IMR-90 (cell line): ENCODE measurements at regions not wholly inside any gene's neighbourhood (a gene's known extent, or its start where the extent isn't known, plus 50 kb on each side); places are given as distances from the start of the nearest gene placed in this dataset.

Experiments
- ATAC-seq: fragments of 200-7000 bp; cut with Tn5 transposase; 2 replicates; pipeline ENCODE4 v1.9.1; 2020; ENCODE audit warnings: low read depth, mild to moderate bottlenecking, moderate library complexity
- BruUV-seq: library from RNA; stranded (reverse); fragments of 400-500 nt; replicated peaks from 2 replicates; lab custom pipeline; 2021; lab: Mats Ljungman, UMichigan
- CTCF ChIA-PET: fragments of 300-600 bp; formaldehyde crosslinking; extraction: SDS; loops from one replicate; lab custom pipeline; 2021; ENCODE audit warnings: antibody characterized with exemption; lab: Yijun Ruan, JAX
- POLR2A ChIA-PET: fragments of 300-600 bp; sonication (Branson Sonifier 250); formaldehyde crosslinking; loops from one replicate; lab custom pipeline; 2022; ENCODE audit warnings: antibody characterized with exemption; ENCODE audit not compliant: unreplicated experiment; lab: Charles Lee
- DNase-seq: peaks from one replicate; pipeline ENCODE4 v3.0.0; 2013
- H2AFZ ChIP-seq: replicated peaks from 2 replicates; pipeline ENCODE3; 2013; ENCODE audit warnings: low read length, mild to moderate bottlenecking; ENCODE audit not compliant: poor library complexity
- H2AK5ac ChIP-seq: 2 replicates; pipeline ENCODE4 v1.6.1; 2013; ENCODE audit warnings: low read depth, low read length, inconsistent platforms
- H2AK9ac ChIP-seq: replicated peaks from 2 replicates; pipeline ENCODE3; 2013; ENCODE audit warnings: mild to moderate bottlenecking, low read depth, low read length, moderate library complexity; ENCODE audit not compliant: poor library complexity
- H2BK120ac ChIP-seq: 2 replicates; pipeline ENCODE4 v1.6.1; 2013; ENCODE audit warnings: low read depth, low read length, inconsistent platforms
- H2BK15ac ChIP-seq: 3 replicates; pipeline ENCODE4 v1.6.1; 2013; ENCODE audit warnings: low read depth, low read length, inconsistent platforms
- H2BK20ac ChIP-seq: 2 replicates; pipeline ENCODE4 v1.6.1; 2013; ENCODE audit warnings: low read depth, mild to moderate bottlenecking, inconsistent platforms, low read length, moderate library complexity
- H2BK5ac ChIP-seq: 2 replicates; pipeline ENCODE4 v1.6.1; 2013; ENCODE audit warnings: mild to moderate bottlenecking, low read depth, low read length, inconsistent platforms; ENCODE audit not compliant: poor library complexity, severe bottlenecking
- H3K14ac ChIP-seq: replicated peaks from 2 replicates; pipeline ENCODE4 v1.6.1; 2013; ENCODE audit warnings: low read depth, low read length, inconsistent platforms
- H3K18ac ChIP-seq: 2 replicates; pipeline ENCODE4 v1.6.1; 2013; ENCODE audit warnings: low read depth, low read length, control low read depth
- H3K23ac ChIP-seq: 2 replicates; pipeline ENCODE4 v1.6.1; 2013; ENCODE audit warnings: low read depth, low read length, inconsistent platforms
- H3K27ac ChIP-seq: 2 replicates; pipeline ENCODE4 v1.5.1; 2013; ENCODE audit warnings: mild to moderate bottlenecking, control low read depth, low read length; ENCODE audit not compliant: insufficient read depth
- H3K27me3 ChIP-seq: 2 replicates; pipeline ENCODE4 v1.6.1; 2013; ENCODE audit warnings: low read length; ENCODE audit not compliant: control insufficient read depth, insufficient read depth
- H3K36me3 ChIP-seq: 2 replicates; pipeline ENCODE4 v1.6.1; 2013; ENCODE audit warnings: low read length, mixed read lengths; ENCODE audit not compliant: control insufficient read depth, insufficient read depth
- H3K4ac ChIP-seq: 2 replicates; pipeline ENCODE4 v1.6.1; 2013; ENCODE audit warnings: low read depth, low read length, inconsistent platforms
- H3K4me1 ChIP-seq: 2 replicates; pipeline ENCODE4 v1.6.1; 2013; ENCODE audit warnings: low read length, mixed read lengths; ENCODE audit not compliant: control insufficient read depth, insufficient read depth
- H3K4me2 ChIP-seq: 2 replicates; pipeline ENCODE4 v1.6.1; 2013; ENCODE audit warnings: low read depth, mild to moderate bottlenecking, control low read depth, low read length, moderate library complexity
- H3K4me3 ChIP-seq: 2 replicates; pipeline ENCODE4 v1.5.1; 2013; ENCODE audit warnings: low read depth, mild to moderate bottlenecking, control low read depth, low read length, moderate library complexity; ENCODE audit not compliant: insufficient read depth
- H3K56ac ChIP-seq: 2 replicates; pipeline ENCODE4 v1.6.1; 2013; ENCODE audit warnings: low read length, inconsistent platforms; ENCODE audit not compliant: insufficient read depth; ENCODE audit errors: extremely low read depth
- H3K79me1 ChIP-seq, 2 experiments: 2 replicates each; pipeline ENCODE4 v1.6.1; 2013; ENCODE audit warnings: low read length in 2 of 2, inconsistent platforms in 1 of 2, low read depth in 1 of 2
- H3K9ac ChIP-seq: 2 replicates; pipeline ENCODE4 v1.6.1; 2013; ENCODE audit warnings: low read depth, low read length, control low read depth
- H3K9me1 ChIP-seq: 2 replicates; pipeline ENCODE4 v1.6.1; 2013; ENCODE audit warnings: low read length, inconsistent platforms; ENCODE audit not compliant: insufficient read depth
- H3K9me3 ChIP-seq: 2 replicates; pipeline ENCODE4 v1.6.1; 2013; ENCODE audit warnings: low read length; ENCODE audit not compliant: control insufficient read depth, insufficient read depth
- H4K20me1 ChIP-seq: 2 replicates; pipeline ENCODE4 v1.6.1; 2013; ENCODE audit warnings: low read length, inconsistent platforms; ENCODE audit not compliant: insufficient read depth
- H4K5ac ChIP-seq: 2 replicates; pipeline ENCODE4 v1.6.1; 2013; ENCODE audit warnings: mild to moderate bottlenecking, low read depth, low read length, control low read depth
- H4K8ac ChIP-seq, 2 experiments: 2 replicates each; pipeline ENCODE4 v1.6.1; 2013; ENCODE audit warnings: low read depth in 2 of 2, low read length in 2 of 2, control low read depth in 1 of 2, inconsistent platforms in 1 of 2
- H4K91ac ChIP-seq: 2 replicates; pipeline ENCODE4 v1.6.1; 2013; ENCODE audit warnings: low read depth, low read length, inconsistent platforms; ENCODE audit not compliant: insufficient read depth
- BHLHE40 ChIP-seq: fragments of 150-350 bp; IDR thresholded peaks from 2 replicates; pipeline ENCODE4 v1.6.1; 2016; ENCODE audit warnings: mild to moderate bottlenecking, low read depth, low read length
- CEBPB ChIP-seq: IDR thresholded peaks from 2 replicates; pipeline ENCODE4 v1.6.1; 2012; ENCODE audit warnings: low read depth, low read length, improper control_type of control experiment
- FOS ChIP-seq: fragments of 150-350 bp; IDR thresholded peaks from 2 replicates; pipeline ENCODE4 v1.6.1; 2016; ENCODE audit warnings: low read depth, low read length
- MAFK ChIP-seq: IDR thresholded peaks from 2 replicates; pipeline ENCODE4 v1.6.1; 2012; ENCODE audit warnings: low read depth, low read length, improper control_type of control experiment
- MAZ ChIP-seq: IDR thresholded peaks from 2 replicates; pipeline ENCODE4 v1.6.1; 2012; ENCODE audit warnings: low read depth, mild to moderate bottlenecking, low read length, improper control_type of control experiment, moderate library complexity, borderline replicate concordance
- MXI1 ChIP-seq: IDR thresholded peaks from 2 replicates; pipeline ENCODE4 v1.6.1; 2012; ENCODE audit warnings: low read depth, mild to moderate bottlenecking, low read length, moderate library complexity, borderline replicate concordance
- RCOR1 ChIP-seq: IDR thresholded peaks from 2 replicates; pipeline ENCODE4 v1.6.1; 2012; ENCODE audit warnings: mild to moderate bottlenecking, low read length, improper control_type of control experiment; ENCODE audit not compliant: insufficient replicate concordance
- RFX5 ChIP-seq: IDR thresholded peaks from 2 replicates; pipeline ENCODE4 v1.8.0; 2012; ENCODE audit warnings: low read depth, mild to moderate bottlenecking, low read length, moderate library complexity
- WGBS, 2 experiments: methylation state at CpG; one replicate each; pipeline versions ENCODE4 v1.1.5 to v1.1.7; 2013; ENCODE audit warnings: missing lambda C conversion rate in 2 of 2; ENCODE audit not compliant: insufficient read length in 1 of 2; ENCODE audit errors: extremely low coverage in 2 of 2; 5-methylcytosine and 5-hydroxymethylcytosine counted together
- dilution Hi-C: fragments of 300-500 bp; cut with HindIII; formaldehyde crosslinking; loops from one replicate; pipeline ENCODE4 v1.14.3; 2018; ENCODE audit warnings: low sequenced_read_pairs; ENCODE audit not compliant: unreplicated experiment
- in situ Hi-C: fragments of 300-500 bp; cut with MboI; formaldehyde crosslinking; loops from 3 replicates; pipeline ENCODE4 v1.14.3; 2019; ENCODE audit warnings: low sequenced_read_pairs, inconsistent platforms, mixed read lengths
- intact Hi-C: fragments of 100-400 bp; cut with micrococcal nuclease; formaldehyde crosslinking; loops from 2 replicates; pipeline ENCODE4 v1.10.0; 2022
- TF ChIP-seq, protein P1 (sequence below): conservative IDR thresholded peaks from 2 replicates; pipeline ENCODE4 v1.5.1; 2012; ENCODE audit warnings: mild to moderate bottlenecking, low read depth, low read length, improper control_type of control experiment
- TF ChIP-seq, protein P2 (sequence below): fragments of 150-350 bp; IDR thresholded peaks from 2 replicates; pipeline ENCODE4 v1.6.1; 2017; ENCODE audit warnings: mild to moderate bottlenecking, antibody characterized with exemption, low read length, low read depth

DNA sequence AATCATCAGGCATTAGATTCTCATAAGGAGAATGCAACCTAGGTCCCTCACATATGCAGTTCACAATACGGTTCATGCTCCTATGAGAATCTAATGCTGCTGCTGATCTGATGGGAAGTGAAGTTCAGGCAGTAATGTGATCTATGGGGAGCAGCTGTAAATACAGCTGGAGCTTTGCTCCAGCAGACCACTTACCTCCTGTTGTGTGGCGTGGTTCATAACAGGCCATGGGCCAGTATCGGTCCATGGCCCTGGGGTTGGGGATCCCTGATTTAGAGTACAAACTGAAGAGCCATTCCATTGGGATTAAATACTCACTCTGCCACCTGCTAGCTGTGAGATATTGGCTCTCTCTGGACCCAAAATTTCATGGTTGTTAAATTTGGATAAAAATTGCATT lies 244.6 kb upstream of the POGK start:
- DNase-seq (no peak), ATAC-seq (no peak)
- Histone ChIP-seq H3K4ac (no peak overlapping the region), H3K79me1 (no peaks in the 10 kb centered on the region), H4K20me1 (no peaks in the 10 kb centered on the region), H3K18ac (no peak overlapping the region), H2BK5ac (no peak overlapping the region), H3K56ac (no peak overlapping the region), H4K8ac (no peak overlapping the region), H3K9me3 (peaks cover 4% of the 10 kb centered on the region), H3K9me1 (no peaks in the 10 kb centered on the region), H2BK120ac (no peak overlapping the region), H3K14ac (no peak overlapping the region), H4K5ac (no peak overlapping the region), H2AK5ac (no peak overlapping the region), H3K9ac (no peak overlapping the region), H4K91ac (no peak overlapping the region), H3K4me3 (no peak overlapping the region), H2BK15ac (no peak overlapping the region), H3K4me1 (no peaks in the 10 kb centered on the region), H3K4me2 (no peak overlapping the region), H2BK20ac (no peak overlapping the region), H3K27ac (no peak overlapping the region), H3K23ac (no peak overlapping the region), H3K36me3 (no peaks in the 10 kb centered on the region), H2AFZ (no peak overlapping the region), H3K27me3 (no peaks in the 10 kb centered on the region), H2AK9ac (no peak overlapping the region)
- dilution Hi-C loops (no loop called here), intact Hi-C loops (no loop called here), in situ Hi-C loops (no loop called here)
- ChIA-PET POLR2A (no interaction called here), CTCF (no interaction called here)
- no TSS peak for BruUV-seq
- no CpG with 5 or more reads among the region's 3 CpGs for WGBS, 2 experiments
- TF ChIP-seq, protein P1, sequence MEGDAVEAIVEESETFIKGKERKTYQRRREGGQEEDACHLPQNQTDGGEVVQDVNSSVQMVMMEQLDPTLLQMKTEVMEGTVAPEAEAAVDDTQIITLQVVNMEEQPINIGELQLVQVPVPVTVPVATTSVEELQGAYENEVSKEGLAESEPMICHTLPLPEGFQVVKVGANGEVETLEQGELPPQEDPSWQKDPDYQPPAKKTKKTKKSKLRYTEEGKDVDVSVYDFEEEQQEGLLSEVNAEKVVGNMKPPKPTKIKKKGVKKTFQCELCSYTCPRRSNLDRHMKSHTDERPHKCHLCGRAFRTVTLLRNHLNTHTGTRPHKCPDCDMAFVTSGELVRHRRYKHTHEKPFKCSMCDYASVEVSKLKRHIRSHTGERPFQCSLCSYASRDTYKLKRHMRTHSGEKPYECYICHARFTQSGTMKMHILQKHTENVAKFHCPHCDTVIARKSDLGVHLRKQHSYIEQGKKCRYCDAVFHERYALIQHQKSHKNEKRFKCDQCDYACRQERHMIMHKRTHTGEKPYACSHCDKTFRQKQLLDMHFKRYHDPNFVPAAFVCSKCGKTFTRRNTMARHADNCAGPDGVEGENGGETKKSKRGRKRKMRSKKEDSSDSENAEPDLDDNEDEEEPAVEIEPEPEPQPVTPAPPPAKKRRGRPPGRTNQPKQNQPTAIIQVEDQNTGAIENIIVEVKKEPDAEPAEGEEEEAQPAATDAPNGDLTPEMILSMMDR, result no peak
- TF ChIP-seq MAZ, result no peak
- TF ChIP-seq MXI1, result no peak
- no peak for TF ChIP-seq RCOR1
- TF ChIP-seq RFX5, result no peak
- no peak for TF ChIP-seq BHLHE40
- no peak for TF ChIP-seq CEBPB
- TF ChIP-seq FOS, result no peak
- TF ChIP-seq, protein P2, sequence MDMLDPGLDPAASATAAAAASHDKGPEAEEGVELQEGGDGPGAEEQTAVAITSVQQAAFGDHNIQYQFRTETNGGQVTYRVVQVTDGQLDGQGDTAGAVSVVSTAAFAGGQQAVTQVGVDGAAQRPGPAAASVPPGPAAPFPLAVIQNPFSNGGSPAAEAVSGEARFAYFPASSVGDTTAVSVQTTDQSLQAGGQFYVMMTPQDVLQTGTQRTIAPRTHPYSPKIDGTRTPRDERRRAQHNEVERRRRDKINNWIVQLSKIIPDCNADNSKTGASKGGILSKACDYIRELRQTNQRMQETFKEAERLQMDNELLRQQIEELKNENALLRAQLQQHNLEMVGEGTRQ, result no peak
- no peak for TF ChIP-seq MAFK
